ENCODE measurements at regions not wholly inside any gene's neighbourhood (a gene's known extent, or its start where the extent isn't known, plus 50 kb on each side); places are given as distances from the start of the nearest gene placed in this dataset.

- Histone ChIP-seq H3K9ac (ENCODE audit: control insufficient read depth, extremely low read depth, insufficient read depth, low read length) (no peak overlapping the region), H3K9me3 (ENCODE audit: control insufficient read depth, low read depth, low read length) (no peaks in the 10 kb centered on the region), H3K9me1 (ENCODE audit: control insufficient read depth, extremely low read depth, insufficient read depth, low read length) (no peaks in the 10 kb centered on the region), H3K27ac (ENCODE audit: control insufficient read depth, insufficient read depth, low read length) (no peak overlapping the region), H3K27me3 (ENCODE audit: control insufficient read depth, extremely low read depth, insufficient read depth, low read length) (no peaks in the 10 kb centered on the region), H3K4me3 (ENCODE audit: control insufficient read depth in 2 of 3, extremely low read depth in 1 of 3, insufficient read depth in 2 of 3, low read depth in 1 of 3, low read length in 3 of 3) (no peak overlapping the region), H3K79me2 (ENCODE audit: control insufficient read depth, insufficient read depth, low read length) (no peaks in the 10 kb centered on the region), H3K4me1 (ENCODE audit: control insufficient read depth, extremely low read depth, insufficient read depth, low read length) (no peaks in the 10 kb centered on the region), H3K36me3 (ENCODE audit: control insufficient read depth in 2 of 2, extremely low read depth in 1 of 2, insufficient read depth in 2 of 2, low read length in 2 of 2) (no peaks in the 10 kb centered on the region), H3K4me2 (ENCODE audit: control insufficient read depth, extremely low read depth, insufficient read depth, low read depth, low read length) (no peak overlapping the region), H4K20me1 (ENCODE audit: control insufficient read depth, extremely low read depth, insufficient read depth, low read length) (no peaks in the 10 kb centered on the region), H2AFZ (ENCODE audit: control insufficient read depth, low read length) (no peak overlapping the region)
- no peak for DNase-seq (ENCODE audit: low read depth, low spot score)
- dilution Hi-C loops (cut with MboI; ENCODE audit: extremely low pct_ligation_motif_present, low sequenced_read_pairs) = no loop called here
- no peak for TF ChIP-seq EZH2 (IDR thresholded peaks at IDR 0.05; ENCODE audit: low read length)
- TF ChIP-seq CTCF (optimal IDR thresholded peaks at IDR 0.05 in 1 of 3, IDR thresholded peaks at IDR 0.05 in 1 of 3, conservative IDR thresholded peaks at IDR 0.05 in 1 of 3; ENCODE audit: extremely low read depth in 1 of 3, insufficient read depth in 2 of 3, low read length in 3 of 3) = no peak
- FAIRE-seq = no peak
These were observed 503.8 kb downstream of the NXPH1 start for GRCh38 chr7:8937204-8937603.

GRCh38 chr7:8938044-8938805 is 504.8 kb downstream of the NXPH1 start:
- dilution Hi-C loops (cut with MboI; ENCODE audit: extremely low pct_ligation_motif_present, low sequenced_read_pairs) = no loop called here
- no peak for FAIRE-seq

More at GRCh38 chr7:8938044-8938805, 504.8 kb downstream of the NXPH1 start:
- Histone ChIP-seq H3K4me2 (ENCODE audit: control insufficient read depth, extremely low read depth, insufficient read depth, low read depth, low read length) (no peak overlapping the region), H3K9me1 (ENCODE audit: control insufficient read depth, extremely low read depth, insufficient read depth, low read length) (no peaks in the 10 kb centered on the region), H3K4me1 (ENCODE audit: control insufficient read depth, extremely low read depth, insufficient read depth, low read length) (no peaks in the 10 kb centered on the region), H3K36me3 (ENCODE audit: control insufficient read depth in 2 of 2, extremely low read depth in 1 of 2, insufficient read depth in 2 of 2, low read length in 2 of 2) (no peaks in the 10 kb centered on the region), H4K20me1 (ENCODE audit: control insufficient read depth, extremely low read depth, insufficient read depth, low read length) (no peaks in the 10 kb centered on the region), H3K9ac (ENCODE audit: control insufficient read depth, extremely low read depth, insufficient read depth, low read length) (no peak overlapping the region), H2AFZ (ENCODE audit: control insufficient read depth, low read length) (no peak overlapping the region), H3K27me3 (ENCODE audit: control insufficient read depth, extremely low read depth, insufficient read depth, low read length) (no peaks in the 10 kb centered on the region), H3K79me2 (ENCODE audit: control insufficient read depth, insufficient read depth, low read length) (no peaks in the 10 kb centered on the region), H3K9me3 (ENCODE audit: control insufficient read depth, low read depth, low read length) (no peaks in the 10 kb centered on the region), H3K27ac (ENCODE audit: control insufficient read depth, insufficient read depth, low read length) (no peak overlapping the region), H3K4me3 (ENCODE audit: control insufficient read depth in 2 of 3, extremely low read depth in 1 of 3, insufficient read depth in 2 of 3, low read depth in 1 of 3, low read length in 3 of 3) (no peak overlapping the region)
- TF ChIP-seq EZH2 (IDR thresholded peaks at IDR 0.05; ENCODE audit: low read length) (no peak), CTCF (optimal IDR thresholded peaks at IDR 0.05 in 1 of 3, IDR thresholded peaks at IDR 0.05 in 1 of 3, conservative IDR thresholded peaks at IDR 0.05 in 1 of 3; ENCODE audit: extremely low read depth in 1 of 3, insufficient read depth in 2 of 3, low read length in 3 of 3) (no peak)
- DNase-seq (ENCODE audit: low read depth, low spot score) = no peak

All from keratinocyte (primary cell).